ENCODE measurements at regions not wholly inside any gene's neighbourhood (a gene's known extent, or its start where the extent isn't known, plus 50 kb on each side); places are given as distances from the start of the nearest gene placed in this dataset.

- TF ChIP-seq BRF2 (CRISPR knock-in tag; IDR thresholded peaks at IDR 0.05) (no peak), ZNF597 (CRISPR knock-in tag; IDR thresholded peaks at IDR 0.05) (no peak), MLX (CRISPR knock-in tag; IDR thresholded peaks at IDR 0.05) (no peak), HNRNPL (IDR thresholded peaks at IDR 0.05; ENCODE audit: low read depth, low read length) (no peak), CENPBD1 (CRISPR knock-in tag; IDR thresholded peaks at IDR 0.05; ENCODE audit: borderline replicate concordance, low read depth) (no peak), FOXO4 (CRISPR knock-in tag; conservative IDR thresholded peaks at IDR 0.05) (no peak)
Observed at GRCh38 chr1:168799927-168800605, 71.1 kb upstream of the DPT start (continued).
